ENCODE measurements at regions not wholly inside any gene's neighbourhood (a gene's known extent, or its start where the extent isn't known, plus 50 kb on each side); places are given as distances from the start of the nearest gene placed in this dataset.

DNA sequence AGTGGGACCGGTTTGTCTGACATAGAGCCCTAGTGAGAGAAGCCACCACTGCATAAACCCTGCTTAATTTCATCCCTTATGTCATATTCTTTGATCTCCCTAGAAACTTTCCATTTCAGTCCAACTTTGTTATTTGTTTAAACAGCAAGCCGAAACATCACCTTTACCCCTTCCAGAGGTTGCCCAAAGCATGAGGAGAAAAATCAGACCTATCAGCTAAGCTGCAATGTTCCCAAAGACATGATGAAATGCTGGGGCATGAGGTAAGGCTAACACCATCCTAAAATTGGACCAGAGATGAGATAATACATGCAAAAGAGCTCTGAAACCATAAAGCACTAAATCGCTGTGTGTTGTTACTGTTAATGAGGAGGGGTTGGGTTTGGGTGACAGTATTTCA, 447.9 kb upstream of the ACVR2A start:
- H3K27me3 ChIP-seq (ENCODE audit: control insufficient read depth, insufficient read depth, low read length) = no peaks in the 10 kb centered on the region
- no peaks in the 10 kb centered on the region for H3K4me1 ChIP-seq (ENCODE audit: control insufficient read depth, insufficient read depth, low read length)
- H3K27ac ChIP-seq (ENCODE audit: low read depth, low read length) = no peak overlapping the region
- H3K9ac ChIP-seq (ENCODE audit: low read depth, low read length) = no peak overlapping the region
- no peaks in the 10 kb centered on the region for H3K36me3 ChIP-seq (ENCODE audit: control insufficient read depth, insufficient read depth, low read length)
- H3K4me3 ChIP-seq (ENCODE audit: low read depth, low read length) = no peak overlapping the region
- no peaks in the 10 kb centered on the region for H3K9me3 ChIP-seq (ENCODE audit: control insufficient read depth, insufficient read depth, low read length)

DNA sequence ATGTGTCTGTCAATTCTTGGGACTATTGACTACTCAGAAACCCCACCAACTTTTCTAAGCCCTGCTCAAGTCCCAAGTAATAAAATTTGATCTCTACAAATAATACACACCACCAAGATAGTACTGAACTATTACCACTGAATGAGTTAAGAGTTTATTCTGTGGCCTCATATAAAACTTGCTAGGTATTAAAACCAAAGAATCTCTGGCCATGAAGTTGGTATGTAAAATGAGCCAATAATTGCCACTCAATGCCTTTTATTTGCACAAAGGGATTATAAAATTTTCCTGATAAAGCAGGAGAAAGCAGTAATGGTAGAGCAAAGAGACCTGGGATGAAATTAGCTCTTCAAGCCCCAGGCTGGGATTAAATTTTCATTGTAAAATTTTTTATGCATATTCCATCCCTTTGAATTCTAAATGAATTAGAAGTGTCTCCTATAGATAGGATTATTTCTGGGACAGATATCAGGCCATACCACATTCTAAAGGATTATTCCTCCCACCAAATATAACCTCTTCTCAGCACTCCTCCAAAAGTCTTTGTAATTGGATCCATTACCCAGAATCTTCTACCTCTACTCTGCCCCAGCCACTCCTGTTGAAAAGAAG, 450.5 kb upstream of the ACVR2A start:
- H3K4me1 ChIP-seq (ENCODE audit: control insufficient read depth, insufficient read depth, low read length) = peaks cover 8% of the 10 kb centered on the region; the same call in 1 of the 2 replicates
- H3K9me3 ChIP-seq (ENCODE audit: control insufficient read depth, insufficient read depth, low read length) = no peaks in the 10 kb centered on the region
- no peak overlapping the region for H3K27ac ChIP-seq (ENCODE audit: low read depth, low read length)
- H3K27me3 ChIP-seq (ENCODE audit: control insufficient read depth, insufficient read depth, low read length) = no peaks in the 10 kb centered on the region
- H3K9ac ChIP-seq (ENCODE audit: low read depth, low read length) = no peak overlapping the region
- no peaks in the 10 kb centered on the region for H3K36me3 ChIP-seq (ENCODE audit: control insufficient read depth, insufficient read depth, low read length)
- no peak overlapping the region for H3K4me3 ChIP-seq (ENCODE audit: low read depth, low read length)

DNA sequence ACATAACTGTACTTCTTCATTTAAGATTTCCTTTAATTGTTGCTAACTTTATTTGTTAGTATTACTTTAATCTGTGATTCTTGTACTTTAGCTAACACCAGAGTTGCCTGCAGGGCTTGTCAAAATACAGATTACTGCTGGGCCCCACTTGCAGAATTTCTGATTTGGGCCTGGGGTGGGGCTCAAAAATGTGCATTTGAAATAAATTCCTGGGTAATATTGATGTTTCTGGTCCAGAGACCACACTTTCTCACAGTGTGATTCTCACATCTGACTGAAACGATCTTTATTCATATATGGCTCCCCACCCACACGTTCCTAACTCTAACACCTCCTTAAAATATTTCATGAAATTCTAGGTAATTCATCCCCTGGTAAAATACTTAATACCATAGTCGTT, 452.6 kb upstream of the ACVR2A start:
- no peak overlapping the region for H3K9ac ChIP-seq (ENCODE audit: low read depth, low read length)
- no peak overlapping the region for H3K4me3 ChIP-seq (ENCODE audit: low read depth, low read length)
- H3K36me3 ChIP-seq (ENCODE audit: control insufficient read depth, insufficient read depth, low read length) = no peaks in the 10 kb centered on the region
- no peaks in the 10 kb centered on the region for H3K27me3 ChIP-seq (ENCODE audit: control insufficient read depth, insufficient read depth, low read length)
- H3K9me3 ChIP-seq (ENCODE audit: control insufficient read depth, insufficient read depth, low read length) = no peaks in the 10 kb centered on the region
- H3K4me1 ChIP-seq (ENCODE audit: control insufficient read depth, insufficient read depth, low read length) = peaks cover 8% of the 10 kb centered on the region; the same call in 1 of the 2 replicates
- H3K27ac ChIP-seq (ENCODE audit: low read depth, low read length) = no peak overlapping the region

DNA sequence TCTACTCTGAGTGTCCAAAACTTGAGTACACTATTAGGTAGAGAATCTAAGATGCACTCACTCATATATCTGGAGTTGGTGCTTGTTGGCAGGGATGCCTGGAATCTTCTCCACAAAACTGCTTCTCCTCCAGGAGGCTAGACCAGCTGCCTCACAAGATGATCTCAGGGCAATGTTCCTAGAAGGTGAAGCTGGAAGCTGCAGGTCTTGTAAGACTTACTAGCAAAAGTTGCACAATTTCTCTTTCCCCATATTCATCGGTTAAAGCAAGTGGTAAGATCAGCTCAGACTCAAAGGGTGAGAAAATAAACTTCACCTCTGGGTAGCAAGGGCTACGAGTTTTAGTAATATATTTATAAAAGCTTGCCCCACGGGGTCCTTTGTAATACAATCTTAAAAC, 454.4 kb upstream of the ACVR2A start:
- Histone ChIP-seq H3K4me3 (ENCODE audit: low read depth, low read length) (no peak overlapping the region), H3K27ac (ENCODE audit: low read depth, low read length) (no peak overlapping the region), H3K36me3 (ENCODE audit: control insufficient read depth, insufficient read depth, low read length) (no peaks in the 10 kb centered on the region), H3K9me3 (ENCODE audit: control insufficient read depth, insufficient read depth, low read length) (no peaks in the 10 kb centered on the region), H3K27me3 (ENCODE audit: control insufficient read depth, insufficient read depth, low read length) (no peaks in the 10 kb centered on the region), H3K9ac (ENCODE audit: low read depth, low read length) (no peak overlapping the region), H3K4me1 (ENCODE audit: control insufficient read depth, insufficient read depth, low read length) (peaks cover 8% of the 10 kb centered on the region; the same call in 1 of the 2 replicates)

DNA sequence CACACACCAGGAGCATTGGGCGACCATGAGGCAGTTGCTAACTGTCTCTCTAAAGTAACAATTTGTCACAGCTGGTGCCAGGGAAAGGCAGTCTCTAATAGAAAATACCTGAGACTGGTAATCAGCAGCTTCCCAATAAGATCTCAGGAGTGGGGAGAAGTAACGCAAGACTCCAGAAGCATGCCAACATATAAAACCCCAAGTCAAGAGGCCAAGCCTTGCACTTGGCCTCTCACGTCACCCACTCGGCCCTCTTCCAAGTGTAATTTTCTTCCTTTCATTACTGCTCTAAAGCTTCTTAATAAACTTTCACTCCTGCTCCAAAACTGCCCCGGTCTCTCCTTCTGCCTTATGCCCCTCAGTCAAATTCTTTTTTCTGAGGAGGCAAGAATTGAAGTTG, 455.6 kb upstream of the ACVR2A start:
- no peak overlapping the region for H3K4me3 ChIP-seq (ENCODE audit: low read depth, low read length)
- H3K4me1 ChIP-seq (ENCODE audit: control insufficient read depth, insufficient read depth, low read length) = peaks cover 8% of the 10 kb centered on the region; the same call in 1 of the 2 replicates
- no peak overlapping the region for H3K9ac ChIP-seq (ENCODE audit: low read depth, low read length)
- H3K9me3 ChIP-seq (ENCODE audit: control insufficient read depth, insufficient read depth, low read length) = no peaks in the 10 kb centered on the region
- no peaks in the 10 kb centered on the region for H3K36me3 ChIP-seq (ENCODE audit: control insufficient read depth, insufficient read depth, low read length)
- H3K27ac ChIP-seq (ENCODE audit: low read depth, low read length) = no peak overlapping the region
- H3K27me3 ChIP-seq (ENCODE audit: control insufficient read depth, insufficient read depth, low read length) = no peaks in the 10 kb centered on the region

DNA sequence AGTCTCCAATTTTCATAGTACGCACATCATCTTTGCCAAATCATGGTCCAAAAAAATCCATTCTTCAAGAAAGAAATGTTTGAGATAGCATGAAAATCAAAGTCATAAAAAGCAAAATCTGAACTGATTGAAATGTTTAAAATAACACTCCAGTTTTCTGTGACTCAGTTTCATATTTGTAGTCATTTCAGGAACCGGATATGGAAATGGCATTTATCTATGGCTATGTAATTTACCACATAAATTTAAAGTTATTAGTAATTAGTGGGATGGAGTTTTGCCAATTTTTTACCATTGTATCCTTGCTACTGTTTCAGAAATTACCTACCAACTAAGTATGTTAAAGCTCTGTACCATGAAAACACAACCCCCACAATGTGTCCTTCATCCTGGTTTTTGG, 456.6 kb upstream of the ACVR2A start:
- no peaks in the 10 kb centered on the region for H3K36me3 ChIP-seq (ENCODE audit: control insufficient read depth, insufficient read depth, low read length)
- H3K27me3 ChIP-seq (ENCODE audit: control insufficient read depth, insufficient read depth, low read length) = no peaks in the 10 kb centered on the region
- H3K9me3 ChIP-seq (ENCODE audit: control insufficient read depth, insufficient read depth, low read length) = no peaks in the 10 kb centered on the region
- no peak overlapping the region for H3K27ac ChIP-seq (ENCODE audit: low read depth, low read length)
- H3K4me3 ChIP-seq (ENCODE audit: low read depth, low read length) = no peak overlapping the region
- no peak overlapping the region for H3K9ac ChIP-seq (ENCODE audit: low read depth, low read length)
- peaks cover 8% of the 10 kb centered on the region; the same call in 1 of the 2 replicates for H3K4me1 ChIP-seq (ENCODE audit: control insufficient read depth, insufficient read depth, low read length)

DNA sequence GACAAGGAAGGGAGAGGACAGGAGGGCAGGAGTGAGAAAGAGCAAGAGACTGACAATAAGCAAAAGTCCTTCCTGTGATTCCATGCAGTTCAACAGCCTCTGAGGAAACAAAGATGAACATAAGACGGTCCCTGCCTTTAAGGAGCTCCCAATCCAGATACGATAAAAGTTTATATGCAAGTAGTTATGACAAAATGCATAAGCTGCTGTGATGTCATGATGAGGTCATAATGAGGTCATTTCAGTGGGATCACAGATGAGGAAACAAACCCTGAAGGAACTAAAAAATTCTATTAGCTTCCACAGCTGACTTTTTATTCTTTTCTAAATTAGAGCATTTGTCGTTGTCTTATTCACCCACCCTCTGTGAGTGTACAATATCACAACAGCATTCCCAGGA, 458.5 kb upstream of the ACVR2A start:
- Histone ChIP-seq H3K9me3 (ENCODE audit: control insufficient read depth, insufficient read depth, low read length) (no peaks in the 10 kb centered on the region), H3K4me3 (ENCODE audit: low read depth, low read length) (no peak overlapping the region), H3K36me3 (ENCODE audit: control insufficient read depth, insufficient read depth, low read length) (no peaks in the 10 kb centered on the region), H3K4me1 (ENCODE audit: control insufficient read depth, insufficient read depth, low read length) (peaks cover 8% of the 10 kb centered on the region; the same call in 1 of the 2 replicates), H3K9ac (ENCODE audit: low read depth, low read length) (no peak overlapping the region), H3K27ac (ENCODE audit: low read depth, low read length) (no peak overlapping the region), H3K27me3 (ENCODE audit: control insufficient read depth, insufficient read depth, low read length) (no peaks in the 10 kb centered on the region)

DNA sequence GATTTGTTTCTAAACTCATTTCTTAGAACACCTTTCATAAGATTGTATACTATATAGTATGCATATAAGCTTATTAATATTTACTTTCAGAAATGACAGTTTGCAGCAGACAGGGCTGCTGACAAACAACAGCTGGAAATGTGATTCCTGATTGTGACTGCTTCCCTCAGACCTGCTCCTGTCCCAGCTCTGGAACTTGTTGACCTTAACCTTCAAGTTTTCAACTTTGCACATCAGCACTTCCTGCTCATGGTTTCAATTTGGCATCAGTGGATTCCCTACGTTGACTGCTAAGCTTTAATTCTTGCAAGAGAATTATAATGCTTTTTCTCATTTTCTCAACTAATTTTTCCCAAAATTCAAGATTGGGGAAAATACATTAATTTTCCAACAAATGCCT, 459.2 kb upstream of the ACVR2A start:
- Histone ChIP-seq H3K4me3 (ENCODE audit: low read depth, low read length) (no peak overlapping the region), H3K9ac (ENCODE audit: low read depth, low read length) (no peak overlapping the region), H3K4me1 (ENCODE audit: control insufficient read depth, insufficient read depth, low read length) (0 out of 2 replicates have a peak, but pooled peaks cover 2% of the 10 kb centered on the region), H3K36me3 (ENCODE audit: control insufficient read depth, insufficient read depth, low read length) (no peaks in the 10 kb centered on the region), H3K9me3 (ENCODE audit: control insufficient read depth, insufficient read depth, low read length) (no peaks in the 10 kb centered on the region), H3K27me3 (ENCODE audit: control insufficient read depth, insufficient read depth, low read length) (no peaks in the 10 kb centered on the region), H3K27ac (ENCODE audit: low read depth, low read length) (no peak overlapping the region)

DNA sequence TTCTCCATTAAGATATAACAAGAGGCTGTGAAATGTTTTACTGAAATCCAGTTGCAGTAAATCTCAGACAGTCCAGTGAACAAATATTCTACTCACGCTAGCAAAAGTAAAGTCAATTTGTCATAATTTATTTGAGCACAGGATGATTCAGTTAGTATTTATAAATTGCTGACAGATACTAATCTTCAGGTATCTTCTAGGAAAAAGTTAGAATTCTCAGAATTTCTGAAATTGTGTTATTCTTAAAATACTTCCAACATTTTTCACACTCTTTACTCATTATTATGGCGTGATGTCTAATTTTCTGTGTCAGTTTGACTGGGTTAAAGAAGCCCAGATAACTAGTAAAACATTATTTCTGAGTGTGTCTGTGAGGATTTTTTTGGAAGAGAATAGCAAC, 460.2 kb upstream of the ACVR2A start:
- Histone ChIP-seq H3K4me3 (ENCODE audit: low read depth, low read length) (no peak overlapping the region), H3K27me3 (ENCODE audit: control insufficient read depth, insufficient read depth, low read length) (no peaks in the 10 kb centered on the region), H3K36me3 (ENCODE audit: control insufficient read depth, insufficient read depth, low read length) (no peaks in the 10 kb centered on the region)

DNA sequence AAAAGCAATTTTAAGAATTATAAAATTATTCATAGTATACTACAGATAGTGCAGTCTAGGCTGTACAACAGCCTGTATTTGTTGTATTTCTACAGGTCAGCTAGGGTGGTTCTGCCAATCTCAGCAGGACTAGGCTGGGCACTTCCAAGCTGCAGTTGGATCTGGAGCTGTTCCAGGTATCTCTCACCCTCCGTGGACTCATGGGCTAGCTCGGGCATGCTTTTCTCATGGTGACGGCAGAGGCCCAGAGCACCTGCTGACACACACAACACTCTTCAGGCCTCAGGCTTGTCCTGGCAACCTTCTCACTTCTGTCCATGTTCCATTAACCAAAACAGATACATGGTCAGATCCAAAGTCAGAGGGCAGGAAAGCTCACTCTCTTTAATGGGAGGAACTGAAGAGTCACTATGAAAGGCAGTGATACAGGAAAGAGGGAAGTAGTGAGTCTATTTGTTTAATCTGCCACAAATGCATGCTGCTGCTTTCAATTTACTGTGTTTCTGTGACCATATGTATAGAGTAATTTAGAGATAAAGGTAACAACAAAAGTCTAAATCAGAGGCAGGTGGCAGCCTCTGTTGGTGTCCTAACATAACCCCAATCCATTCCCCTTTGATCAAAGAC, 462.4 kb upstream of the ACVR2A start:
- Histone ChIP-seq H3K27me3 (ENCODE audit: control insufficient read depth, insufficient read depth, low read length) (no peaks in the 10 kb centered on the region), H3K4me3 (ENCODE audit: low read depth, low read length) (no peak overlapping the region), H3K36me3 (ENCODE audit: control insufficient read depth, insufficient read depth, low read length) (no peaks in the 10 kb centered on the region), H3K9me3 (ENCODE audit: control insufficient read depth, insufficient read depth, low read length) (no peaks in the 10 kb centered on the region), H3K4me1 (ENCODE audit: control insufficient read depth, insufficient read depth, low read length) (no peaks in the 10 kb centered on the region), H3K9ac (ENCODE audit: low read depth, low read length) (no peak overlapping the region), H3K27ac (ENCODE audit: low read depth, low read length) (no peak overlapping the region)

More for the DNA sequence above, 460.2 kb upstream of the ACVR2A start:
- H3K4me1 ChIP-seq (ENCODE audit: control insufficient read depth, insufficient read depth, low read length) = no peaks in the 10 kb centered on the region
- no peaks in the 10 kb centered on the region for H3K9me3 ChIP-seq (ENCODE audit: control insufficient read depth, insufficient read depth, low read length)
- H3K27ac ChIP-seq (ENCODE audit: low read depth, low read length) = no peak overlapping the region
- no peak overlapping the region for H3K9ac ChIP-seq (ENCODE audit: low read depth, low read length)

DNA sequence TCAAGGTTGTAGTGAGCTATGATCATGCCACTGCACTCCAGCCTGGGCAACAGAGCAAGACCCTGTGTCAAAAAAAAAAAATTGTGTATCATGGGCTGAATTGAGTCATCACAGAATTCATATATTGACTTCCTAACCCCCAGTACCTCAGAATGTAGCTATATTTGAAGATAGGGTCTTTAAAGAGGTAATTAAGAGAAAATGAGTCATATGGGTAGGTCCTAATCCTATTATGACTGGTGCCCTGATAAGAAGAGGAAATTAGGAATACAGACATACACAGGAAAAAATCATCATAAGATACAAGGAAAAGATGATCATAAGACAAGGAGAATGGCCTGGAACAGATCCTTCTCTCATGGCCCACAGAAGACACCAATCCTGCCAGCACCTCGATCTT, 466.4 kb upstream of the ACVR2A start:
- no peak overlapping the region for H3K27ac ChIP-seq (ENCODE audit: low read depth, low read length)
- no peak overlapping the region for H3K4me3 ChIP-seq (ENCODE audit: low read depth, low read length)
- no peaks in the 10 kb centered on the region for H3K27me3 ChIP-seq (ENCODE audit: control insufficient read depth, insufficient read depth, low read length)
- peaks cover 5% of the 10 kb centered on the region; the same call in 1 of the 2 replicates for H3K4me1 ChIP-seq (ENCODE audit: control insufficient read depth, insufficient read depth, low read length)
- H3K9me3 ChIP-seq (ENCODE audit: control insufficient read depth, insufficient read depth, low read length) = no peaks in the 10 kb centered on the region
- no peaks in the 10 kb centered on the region for H3K36me3 ChIP-seq (ENCODE audit: control insufficient read depth, insufficient read depth, low read length)
- no peak overlapping the region for H3K9ac ChIP-seq (ENCODE audit: low read depth, low read length)

All from HUES48 (cell line).